HuH-7 (cell line): ENCODE measurements at regions not wholly inside any gene's neighbourhood (a gene's known extent, or its start where the extent isn't known, plus 50 kb on each side); places are given as distances from the start of the nearest gene placed in this dataset.
"Not testable (repeated sequence)": the region's sequence is repeated elsewhere in the genome, so short reads cannot be mapped to it uniquely, and the experiment has no call there.

Experiments used
- DNase-seq: peaks from one replicate; pipeline ENCODE4 v3.0.0; 2011; ENCODE audit warnings: low spot score

GRCh38 chr16:7962091-7962879 is 628.0 kb downstream of the TMEM114 start:
- DNase-seq, result no peak

- no peak for DNase-seq
Measured at GRCh38 chr16:7957151-7957550, 624.5 kb downstream of the RBFOX1 start.

GRCh38 chr16:7953360-7953759 is 620.7 kb downstream of the RBFOX1 start:
- no peak for DNase-seq

GRCh38 chr16:7946142-7946541 is 613.5 kb downstream of the RBFOX1 start:
- no peak for DNase-seq

- DNase-seq, result no peak
Measured at GRCh38 chr16:7938175-7938574, 605.5 kb downstream of the RBFOX1 start.

GRCh38 chr16:7921345-7921744 is 588.7 kb downstream of the RBFOX1 start:
- no peak for DNase-seq

- no peak for DNase-seq
Measured at GRCh38 chr16:7919782-7920181, 587.1 kb downstream of the RBFOX1 start.

- DNase-seq, result no peak
Measured at GRCh38 chr16:7914748-7915147, 582.1 kb downstream of the RBFOX1 start.

GRCh38 chr16:7912132-7912531 is 579.5 kb downstream of the RBFOX1 start:
- DNase-seq, result no peak

GRCh38 chr16:7910116-7910515 is 577.5 kb downstream of the RBFOX1 start:
- DNase-seq, result no peak

GRCh38 chr16:7888411-7888810 is 555.8 kb downstream of the RBFOX1 start:
- DNase-seq, result no peak

GRCh38 chr16:7887316-7887715 is 554.7 kb downstream of the RBFOX1 start:
- DNase-seq, result no peak

GRCh38 chr16:7871979-7872378 is 539.3 kb downstream of the RBFOX1 start:
- no peak for DNase-seq

GRCh38 chr16:7871371-7871770 is 538.7 kb downstream of the RBFOX1 start:
- DNase-seq, result no peak

- no peak for DNase-seq
Measured at GRCh38 chr16:7867831-7868230, 535.2 kb downstream of the RBFOX1 start.

- DNase-seq, result no peak
Measured at GRCh38 chr16:7866144-7866543, 533.5 kb downstream of the RBFOX1 start.

GRCh38 chr16:7865393-7865792 is 532.7 kb downstream of the RBFOX1 start:
- not testable (repeated sequence) for DNase-seq

GRCh38 chr16:7861891-7862582 is 529.4 kb downstream of the RBFOX1 start:
- DNase-seq, result no peak

GRCh38 chr16:7853197-7853596 is 520.6 kb downstream of the RBFOX1 start:
- DNase-seq, result no peak

- DNase-seq, result no peak
Measured at GRCh38 chr16:7849841-7850240, 517.2 kb downstream of the RBFOX1 start.

- DNase-seq, result no peak
Measured at GRCh38 chr16:7843261-7843660, 510.6 kb downstream of the RBFOX1 start.

GRCh38 chr16:7839568-7839967 is 506.9 kb downstream of the RBFOX1 start:
- no peak for DNase-seq

GRCh38 chr16:7834771-7835431 is 502.3 kb downstream of the RBFOX1 start:
- no peak for DNase-seq
